Choroid plexus epithelial cell (primary cell): ENCODE measurements at regions not wholly inside any gene's neighbourhood (a gene's known extent, or its start where the extent isn't known, plus 50 kb on each side); places are given as distances from the start of the nearest gene placed in this dataset.

ENCODE experiments used
- DNase-seq: peaks from one replicate; pipeline ENCODE4 v3.0.0-alpha.2; 2010; ENCODE audit warnings: low read depth
- H3K4me3 ChIP-seq: 2 replicates; pipeline ENCODE4 v1.5.1; 2011; ENCODE audit warnings: low read depth, mild to moderate bottlenecking, control low read depth, low read length, moderate library complexity
- CTCF ChIP-seq: conservative IDR thresholded peaks from 2 replicates; pipeline ENCODE4 v1.5.1; 2011; ENCODE audit warnings: low read depth, mild to moderate bottlenecking, control low read depth, inconsistent platforms, low read length, moderate library complexity

- TF ChIP-seq CTCF, result no peak
- DNase-seq, result no peak
- H3K4me3 ChIP-seq, result no peak overlapping the region
These were observed 969.1 kb upstream of the PCDH9 start for GRCh38 chr13:68199271-68199670.

GRCh38 chr13:68190818-68191217 is 960.7 kb upstream of the PCDH9 start:
- TF ChIP-seq CTCF, result no peak
- no peak overlapping the region for H3K4me3 ChIP-seq
- DNase-seq, result peak; percentile 53

GRCh38 chr13:68185444-68186141 is 955.5 kb upstream of the PCDH9 start:
- H3K4me3 ChIP-seq, result no peak overlapping the region
- peak; percentile 43 for DNase-seq
- TF ChIP-seq CTCF, result no peak

GRCh38 chr13:68176475-68176874 is 946.3 kb upstream of the PCDH9 start:
- peak; percentile 93 for DNase-seq
- H3K4me3 ChIP-seq, result no peak overlapping the region
- TF ChIP-seq CTCF, result no peak

- no peak for DNase-seq
- no peak for TF ChIP-seq CTCF
- H3K4me3 ChIP-seq, result no peak overlapping the region
These were observed 944.8 kb upstream of the PCDH9 start for GRCh38 chr13:68174893-68175292.

GRCh38 chr13:68173111-68173510 is 943.0 kb upstream of the PCDH9 start:
- H3K4me3 ChIP-seq, result no peak overlapping the region
- peak; percentile 26 for DNase-seq
- TF ChIP-seq CTCF, result no peak

- no peak for TF ChIP-seq CTCF
- DNase-seq, result no peak
- H3K4me3 ChIP-seq, result no peak overlapping the region
These were observed 940.8 kb upstream of the PCDH9 start for GRCh38 chr13:68170961-68171360.
